Osteoblast (primary cell): ENCODE measurements at regions not wholly inside any gene's neighbourhood (a gene's known extent, or its start where the extent isn't known, plus 50 kb on each side); places are given as distances from the start of the nearest gene placed in this dataset.

Experiments
- DNase-seq: peaks from one replicate; pipeline ENCODE4 v3.0.0; 2011; ENCODE audit warnings: low spot score, mixed read lengths; ENCODE audit not compliant: insufficient read length; ENCODE audit errors: missing footprints
- H2AFZ ChIP-seq: 2 replicates; pipeline ENCODE4 v1.6.0; 2011; ENCODE audit warnings: mild to moderate bottlenecking, low read length
- H3K27ac ChIP-seq: 2 replicates; pipeline ENCODE4 v1.5.1; 2011; ENCODE audit warnings: mild to moderate bottlenecking, low read depth, low read length, moderate library complexity
- H3K27me3 ChIP-seq: 2 replicates; pipeline ENCODE4 v1.6.0; 2012; ENCODE audit warnings: mild to moderate bottlenecking, control low read depth, inconsistent platforms, low read length, moderate library complexity; ENCODE audit not compliant: insufficient read depth
- H3K36me3 ChIP-seq: 2 replicates; pipeline ENCODE4 v1.5.1; 2011; ENCODE audit warnings: mild to moderate bottlenecking, low read length, control low read depth, moderate library complexity; ENCODE audit not compliant: insufficient read depth
- H3K4me1 ChIP-seq: 2 replicates; pipeline ENCODE4 v1.5.1; 2011; ENCODE audit warnings: mild to moderate bottlenecking, low read length, control low read depth, moderate library complexity; ENCODE audit not compliant: insufficient read depth
- H3K4me2 ChIP-seq: 2 replicates; pipeline ENCODE4 v1.6.0; 2011; ENCODE audit warnings: mild to moderate bottlenecking, low read length; ENCODE audit not compliant: insufficient read depth
- H3K4me3 ChIP-seq: fragments of 200-600 bp; sonication (generic); 3 replicates; pipeline ENCODE4 v1.5.1; 2012; ENCODE audit warnings: mild to moderate bottlenecking, low read length, inconsistent platforms; ENCODE audit not compliant: insufficient read depth
- H3K79me2 ChIP-seq: 2 replicates; pipeline ENCODE4 v1.6.0; 2012; ENCODE audit warnings: mild to moderate bottlenecking, low read length, control low read depth, inconsistent platforms; ENCODE audit not compliant: insufficient read depth
- H3K9me3 ChIP-seq: 2 replicates; pipeline ENCODE4 v1.5.1; 2011; ENCODE audit warnings: low read depth, low read length, control low read depth
- H4K20me1 ChIP-seq: 2 replicates; pipeline ENCODE4 v1.6.0; 2012; ENCODE audit warnings: mild to moderate bottlenecking, low read length, control low read depth; ENCODE audit not compliant: insufficient read depth
- TF ChIP-seq, protein P1 (sequence below): IDR thresholded peaks from 2 replicates; pipeline ENCODE4 v1.5.1; 2011; ENCODE audit warnings: mild to moderate bottlenecking, low read depth, low read length, moderate library complexity; ENCODE audit errors: extremely low read depth

DNA sequence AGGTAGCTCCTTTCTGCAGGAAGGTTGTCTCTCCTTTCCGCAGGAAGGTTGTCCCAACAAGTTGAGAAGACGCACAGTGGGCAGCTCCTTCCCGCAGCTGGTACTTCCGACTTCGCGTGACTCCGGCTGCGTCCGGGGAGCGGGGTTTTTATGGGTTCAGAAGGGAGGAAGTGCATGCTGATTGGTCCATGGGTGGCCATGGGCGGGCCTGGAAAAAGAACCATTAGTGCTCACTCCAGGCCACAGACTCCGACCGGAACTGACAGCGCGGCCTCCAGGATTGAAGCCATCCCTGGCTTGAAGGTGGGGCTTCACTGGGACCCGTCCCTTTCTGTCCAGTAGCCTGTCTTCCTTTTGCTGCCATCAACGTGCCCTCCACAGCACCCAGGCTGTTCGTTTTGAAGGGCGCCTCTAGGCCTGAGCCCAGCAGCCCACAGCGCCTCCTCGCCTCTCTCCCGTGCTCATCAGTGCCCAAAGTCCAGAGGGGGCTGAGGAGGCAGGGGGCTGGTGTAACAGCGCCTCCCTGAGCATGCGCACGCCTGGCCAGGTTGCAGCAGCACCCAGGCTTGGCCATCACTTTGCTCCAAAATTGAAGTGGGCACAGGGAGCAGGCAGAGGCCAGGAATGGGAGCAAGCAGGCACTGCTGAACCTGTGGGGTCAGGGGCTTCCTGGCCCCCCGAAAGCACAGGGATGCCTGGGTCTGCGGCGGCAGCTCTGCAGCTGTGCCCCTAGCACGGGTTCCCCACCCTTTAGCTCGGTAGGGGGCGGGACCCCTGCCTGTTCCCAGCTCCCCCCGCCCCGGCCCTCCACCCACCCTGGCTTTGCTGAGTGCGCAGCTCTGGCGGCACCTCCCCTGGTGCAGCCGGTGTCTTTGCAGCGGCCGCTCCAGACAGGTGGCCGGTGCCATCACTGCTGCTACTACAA, 330.6 kb upstream of the MCTP2 start:
- Histone ChIP-seq H3K9me3 (no peaks in the 10 kb centered on the region), H3K36me3 (no peaks in the 10 kb centered on the region), H3K4me2 (no peak overlapping the region), H3K4me1 (no peaks in the 10 kb centered on the region), H4K20me1 (no peaks in the 10 kb centered on the region), H3K79me2 (no peaks in the 10 kb centered on the region), H3K27me3 (no peaks in the 10 kb centered on the region), H2AFZ (no peak overlapping the region), H3K27ac (no peak overlapping the region), H3K4me3 (no peak overlapping the region)
- no peak for DNase-seq
- TF ChIP-seq, protein P1, sequence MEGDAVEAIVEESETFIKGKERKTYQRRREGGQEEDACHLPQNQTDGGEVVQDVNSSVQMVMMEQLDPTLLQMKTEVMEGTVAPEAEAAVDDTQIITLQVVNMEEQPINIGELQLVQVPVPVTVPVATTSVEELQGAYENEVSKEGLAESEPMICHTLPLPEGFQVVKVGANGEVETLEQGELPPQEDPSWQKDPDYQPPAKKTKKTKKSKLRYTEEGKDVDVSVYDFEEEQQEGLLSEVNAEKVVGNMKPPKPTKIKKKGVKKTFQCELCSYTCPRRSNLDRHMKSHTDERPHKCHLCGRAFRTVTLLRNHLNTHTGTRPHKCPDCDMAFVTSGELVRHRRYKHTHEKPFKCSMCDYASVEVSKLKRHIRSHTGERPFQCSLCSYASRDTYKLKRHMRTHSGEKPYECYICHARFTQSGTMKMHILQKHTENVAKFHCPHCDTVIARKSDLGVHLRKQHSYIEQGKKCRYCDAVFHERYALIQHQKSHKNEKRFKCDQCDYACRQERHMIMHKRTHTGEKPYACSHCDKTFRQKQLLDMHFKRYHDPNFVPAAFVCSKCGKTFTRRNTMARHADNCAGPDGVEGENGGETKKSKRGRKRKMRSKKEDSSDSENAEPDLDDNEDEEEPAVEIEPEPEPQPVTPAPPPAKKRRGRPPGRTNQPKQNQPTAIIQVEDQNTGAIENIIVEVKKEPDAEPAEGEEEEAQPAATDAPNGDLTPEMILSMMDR = no peak

DNA sequence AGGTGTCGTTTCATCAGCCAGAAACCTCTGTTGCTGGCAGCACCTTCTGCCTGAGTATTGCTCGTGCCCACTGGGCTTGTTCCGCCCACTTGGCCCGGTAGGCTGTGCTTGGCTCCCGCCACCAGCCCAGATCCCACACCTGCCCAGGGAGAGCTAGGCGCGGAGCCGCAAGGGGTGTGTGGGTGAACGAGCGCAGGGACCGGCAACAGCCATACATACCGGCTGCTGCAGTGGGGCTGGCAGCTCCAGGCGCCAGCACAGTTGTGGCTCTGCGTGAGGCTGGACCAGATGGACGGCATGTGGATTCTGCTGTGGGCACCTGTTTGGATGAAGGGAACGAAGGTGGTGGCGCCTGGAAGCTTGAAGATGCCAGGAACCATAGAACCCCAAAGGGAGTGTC, 331.5 kb upstream of the MCTP2 start:
- H3K79me2 ChIP-seq = no peaks in the 10 kb centered on the region
- DNase-seq = no peak
- H3K36me3 ChIP-seq = no peaks in the 10 kb centered on the region
- H3K4me3 ChIP-seq = no peak overlapping the region
- TF ChIP-seq, protein P1 = no peak
- H2AFZ ChIP-seq = no peak overlapping the region
- H3K4me2 ChIP-seq = no peak overlapping the region
- H3K27me3 ChIP-seq = no peaks in the 10 kb centered on the region
- no peaks in the 10 kb centered on the region for H3K4me1 ChIP-seq
- H3K27ac ChIP-seq = no peak overlapping the region
- no peaks in the 10 kb centered on the region for H4K20me1 ChIP-seq
- no peaks in the 10 kb centered on the region for H3K9me3 ChIP-seq

DNA sequence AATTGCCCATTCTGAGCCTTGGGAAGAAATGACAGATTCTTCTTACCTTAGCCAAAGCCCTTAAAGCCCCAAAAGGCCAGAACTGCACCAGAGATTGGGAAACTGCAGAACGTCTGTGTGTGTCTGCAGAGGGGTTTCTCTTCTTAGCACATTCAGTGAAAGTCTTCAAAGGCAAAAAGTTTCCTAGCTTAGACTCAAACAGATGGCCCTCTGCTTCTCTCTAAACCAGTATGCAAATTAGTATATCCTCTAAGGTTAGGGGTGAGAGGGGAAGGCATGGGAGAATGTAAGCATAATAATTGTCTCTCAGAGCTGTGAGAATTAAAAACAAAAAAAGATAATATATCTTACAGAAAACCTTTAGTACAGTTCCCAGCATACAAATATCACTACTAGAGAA, 334.0 kb upstream of the MCTP2 start:
- no peak overlapping the region for H3K4me3 ChIP-seq
- H3K27me3 ChIP-seq = no peaks in the 10 kb centered on the region
- no peaks in the 10 kb centered on the region for H3K36me3 ChIP-seq
- H3K27ac ChIP-seq = no peak overlapping the region
- no peaks in the 10 kb centered on the region for H3K4me1 ChIP-seq
- DNase-seq = no peak
- no peak overlapping the region for H3K4me2 ChIP-seq
- no peaks in the 10 kb centered on the region for H4K20me1 ChIP-seq
- no peak overlapping the region for H2AFZ ChIP-seq
- no peaks in the 10 kb centered on the region for H3K9me3 ChIP-seq
- H3K79me2 ChIP-seq = no peaks in the 10 kb centered on the region
- TF ChIP-seq, protein P1 = no peak

DNA sequence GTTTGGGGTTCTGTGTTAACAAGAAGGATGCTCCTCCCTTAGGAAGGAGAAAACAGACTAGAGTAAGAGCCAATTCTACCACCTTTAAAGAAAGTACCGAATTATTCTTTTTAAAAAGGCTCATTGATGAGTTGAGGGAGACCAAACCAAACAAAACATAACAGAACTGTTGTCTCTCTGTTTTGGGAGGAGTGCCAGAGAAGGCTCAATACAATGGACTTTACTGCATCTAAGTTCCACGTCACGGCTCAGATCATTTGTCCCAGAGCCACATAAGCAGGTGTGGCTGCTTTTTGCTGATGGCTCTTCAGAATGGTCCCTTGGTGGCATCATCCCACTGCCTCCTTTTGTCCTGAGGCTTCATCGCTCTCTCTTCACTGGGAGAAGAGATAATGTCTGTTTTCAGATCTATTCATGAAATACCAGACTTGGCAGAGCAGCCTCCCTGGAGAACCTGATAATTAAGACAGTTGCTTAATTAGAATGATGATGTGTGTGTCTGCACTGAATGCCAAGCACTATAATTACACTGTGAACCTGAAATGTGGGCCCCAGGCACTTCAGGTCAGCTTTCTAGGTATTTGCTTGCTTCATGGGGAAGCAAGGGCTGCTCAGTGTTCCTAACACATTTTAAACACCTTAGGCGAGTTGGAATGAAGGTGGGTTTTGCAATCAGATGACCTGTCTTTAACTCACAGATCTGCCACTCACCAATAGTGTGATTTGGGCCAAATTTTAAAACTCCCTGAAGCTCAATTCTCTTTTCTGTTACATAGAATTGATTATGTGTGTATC, 335.2 kb upstream of the MCTP2 start:
- H3K36me3 ChIP-seq = no peaks in the 10 kb centered on the region
- H3K4me3 ChIP-seq = no peak overlapping the region
- H3K4me1 ChIP-seq = no peaks in the 10 kb centered on the region
- DNase-seq = no peak
- H3K79me2 ChIP-seq = no peaks in the 10 kb centered on the region
- H2AFZ ChIP-seq = no peak overlapping the region
- H3K27ac ChIP-seq = no peak overlapping the region
- TF ChIP-seq, protein P1 = no peak
- H3K27me3 ChIP-seq = no peaks in the 10 kb centered on the region
- H4K20me1 ChIP-seq = no peaks in the 10 kb centered on the region
- H3K4me2 ChIP-seq = no peak overlapping the region
- no peaks in the 10 kb centered on the region for H3K9me3 ChIP-seq
